ENCODE measurements at regions not wholly inside any gene's neighbourhood (a gene's known extent, or its start where the extent isn't known, plus 50 kb on each side); places are given as distances from the start of the nearest gene placed in this dataset.

DNA sequence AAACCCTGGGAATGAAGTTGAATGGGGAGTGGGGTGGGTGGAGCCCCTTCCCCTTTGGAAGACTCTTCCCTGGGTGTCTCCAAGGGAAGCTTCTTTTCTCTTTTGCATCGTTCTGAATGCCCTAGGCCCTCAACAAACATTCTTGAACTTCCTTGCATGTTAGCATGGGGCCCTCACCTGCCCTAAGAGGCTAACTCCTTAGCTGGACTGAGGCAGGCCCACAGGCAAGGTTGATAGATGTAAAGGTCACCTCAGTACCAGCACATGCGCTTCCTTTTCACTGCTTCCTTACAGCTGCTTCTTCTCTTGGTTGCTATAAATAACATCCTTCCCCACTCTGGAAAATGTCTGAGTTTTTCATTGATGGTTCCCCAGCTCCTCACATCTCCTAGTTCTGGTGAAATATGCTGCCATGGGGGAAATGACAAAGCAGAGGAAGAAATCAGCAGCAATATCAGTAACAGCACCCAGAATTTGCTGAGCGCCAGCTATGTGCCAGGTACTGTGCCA, 160.6 kb upstream of the FRMD6 start:
- TF ChIP-seq, protein P1, sequence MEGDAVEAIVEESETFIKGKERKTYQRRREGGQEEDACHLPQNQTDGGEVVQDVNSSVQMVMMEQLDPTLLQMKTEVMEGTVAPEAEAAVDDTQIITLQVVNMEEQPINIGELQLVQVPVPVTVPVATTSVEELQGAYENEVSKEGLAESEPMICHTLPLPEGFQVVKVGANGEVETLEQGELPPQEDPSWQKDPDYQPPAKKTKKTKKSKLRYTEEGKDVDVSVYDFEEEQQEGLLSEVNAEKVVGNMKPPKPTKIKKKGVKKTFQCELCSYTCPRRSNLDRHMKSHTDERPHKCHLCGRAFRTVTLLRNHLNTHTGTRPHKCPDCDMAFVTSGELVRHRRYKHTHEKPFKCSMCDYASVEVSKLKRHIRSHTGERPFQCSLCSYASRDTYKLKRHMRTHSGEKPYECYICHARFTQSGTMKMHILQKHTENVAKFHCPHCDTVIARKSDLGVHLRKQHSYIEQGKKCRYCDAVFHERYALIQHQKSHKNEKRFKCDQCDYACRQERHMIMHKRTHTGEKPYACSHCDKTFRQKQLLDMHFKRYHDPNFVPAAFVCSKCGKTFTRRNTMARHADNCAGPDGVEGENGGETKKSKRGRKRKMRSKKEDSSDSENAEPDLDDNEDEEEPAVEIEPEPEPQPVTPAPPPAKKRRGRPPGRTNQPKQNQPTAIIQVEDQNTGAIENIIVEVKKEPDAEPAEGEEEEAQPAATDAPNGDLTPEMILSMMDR (conservative IDR thresholded peaks at IDR 0.05; ENCODE audit: low read length), result no peak
- TF ChIP-seq EZH2phosphoT487 (IDR thresholded peaks at IDR 0.05; ENCODE audit: borderline replicate concordance), result no peak
- Histone ChIP-seq H3K4me2 (ENCODE audit: low read depth, low read length, poor library complexity, severe bottlenecking) (no peak overlapping the region), H2AFZ (ENCODE audit: low read length) (no peak overlapping the region), H3K27me3 (ENCODE audit: insufficient read depth, low read length, poor library complexity, severe bottlenecking) (no peaks in the 10 kb centered on the region), H3F3A (ENCODE audit: low read depth) (no peaks in the 10 kb centered on the region), H4K20me1 (ENCODE audit: insufficient read depth, low read length, poor library complexity, severe bottlenecking) (no peaks in the 10 kb centered on the region), H3K4me3 (ENCODE audit: low read length, poor library complexity, severe bottlenecking) (no peak overlapping the region), H3K9me2 (replicated peaks; ENCODE audit: low read depth, low read length) (no peaks in the 10 kb centered on the region), H3K79me2 (ENCODE audit: insufficient read depth, low read length) (no peaks in the 10 kb centered on the region), H3K9ac (ENCODE audit: low read depth, low read length, poor library complexity, severe bottlenecking) (no peak overlapping the region), H3K4me1 (ENCODE audit: insufficient read depth, low read length, poor library complexity, severe bottlenecking) (no peaks in the 10 kb centered on the region), H3K36me3 (ENCODE audit: insufficient read depth, low read length) (no peaks in the 10 kb centered on the region), H3K9me3 (ENCODE audit: insufficient read depth, low read depth, low read length) (no peaks in the 10 kb centered on the region)

- H3K4me2 ChIP-seq (ENCODE audit: low read depth, low read length, poor library complexity, severe bottlenecking), result no peak overlapping the region
- no peak overlapping the region for H3K4me3 ChIP-seq (ENCODE audit: low read length, poor library complexity, severe bottlenecking)
- H3K36me3 ChIP-seq (ENCODE audit: insufficient read depth, low read length), result no peaks in the 10 kb centered on the region
- H3K79me2 ChIP-seq (ENCODE audit: insufficient read depth, low read length), result no peaks in the 10 kb centered on the region
- H3K4me1 ChIP-seq (ENCODE audit: insufficient read depth, low read length, poor library complexity, severe bottlenecking), result no peaks in the 10 kb centered on the region
- H2AFZ ChIP-seq (ENCODE audit: low read length), result no peak overlapping the region
- H3K27me3 ChIP-seq (ENCODE audit: insufficient read depth, low read length, poor library complexity, severe bottlenecking), result no peaks in the 10 kb centered on the region
- H3K9me3 ChIP-seq (ENCODE audit: insufficient read depth, low read depth, low read length), result 0 out of 2 replicates have a peak, but pooled peaks cover under 1% of the 10 kb centered on the region
- H3K9me2 ChIP-seq (replicated peaks; ENCODE audit: low read depth, low read length), result no peaks in the 10 kb centered on the region
- TF ChIP-seq EZH2phosphoT487 (IDR thresholded peaks at IDR 0.05; ENCODE audit: borderline replicate concordance), result no peak
- TF ChIP-seq, protein P1 (conservative IDR thresholded peaks at IDR 0.05; ENCODE audit: low read length), result no peak
- no peaks in the 10 kb centered on the region for H3F3A ChIP-seq (ENCODE audit: low read depth)
- H4K20me1 ChIP-seq (ENCODE audit: insufficient read depth, low read length, poor library complexity, severe bottlenecking), result no peaks in the 10 kb centered on the region
- H3K9ac ChIP-seq (ENCODE audit: low read depth, low read length, poor library complexity, severe bottlenecking), result no peak overlapping the region
These were observed 159.9 kb upstream of the FRMD6 start for GRCh38 chr14:51491776-51492175.

GRCh38 chr14:51495319-51495718, 156.4 kb upstream of the FRMD6 start:
- Histone ChIP-seq H3K9me3 (ENCODE audit: insufficient read depth, low read depth, low read length) (0 out of 2 replicates have a peak, but pooled peaks cover 3% of the 10 kb centered on the region), H2AFZ (ENCODE audit: low read length) (no peak overlapping the region), H4K20me1 (ENCODE audit: insufficient read depth, low read length, poor library complexity, severe bottlenecking) (no peaks in the 10 kb centered on the region), H3K36me3 (ENCODE audit: insufficient read depth, low read length) (no peaks in the 10 kb centered on the region), H3K4me2 (ENCODE audit: low read depth, low read length, poor library complexity, severe bottlenecking) (no peak overlapping the region), H3K79me2 (ENCODE audit: insufficient read depth, low read length) (no peaks in the 10 kb centered on the region), H3F3A (ENCODE audit: low read depth) (no peaks in the 10 kb centered on the region), H3K9ac (ENCODE audit: low read depth, low read length, poor library complexity, severe bottlenecking) (no peak overlapping the region), H3K4me1 (ENCODE audit: insufficient read depth, low read length, poor library complexity, severe bottlenecking) (no peaks in the 10 kb centered on the region), H3K9me2 (replicated peaks; ENCODE audit: low read depth, low read length) (no peaks in the 10 kb centered on the region), H3K4me3 (ENCODE audit: low read length, poor library complexity, severe bottlenecking) (no peak overlapping the region), H3K27me3 (ENCODE audit: insufficient read depth, low read length, poor library complexity, severe bottlenecking) (no peaks in the 10 kb centered on the region)
- TF ChIP-seq EZH2phosphoT487 (IDR thresholded peaks at IDR 0.05; ENCODE audit: borderline replicate concordance), result no peak
- TF ChIP-seq, protein P1 (conservative IDR thresholded peaks at IDR 0.05; ENCODE audit: low read length), result no peak
